Nephron progenitor cell (in vitro differentiated cells): ENCODE measurements at regions not wholly inside any gene's neighbourhood (a gene's known extent, or its start where the extent isn't known, plus 50 kb on each side); places are given as distances from the start of the nearest gene placed in this dataset.

Experiments used
- DNase-seq: peaks from one replicate; pipeline ENCODE4 v3.0.0; 2021
- H3K27ac Mint-ChIP-seq: 2 replicates; pipeline ENCODE4 v1.8.0; 2021; ENCODE audit warnings: mild to moderate bottlenecking, moderate library complexity, mixed read lengths
- H3K27me3 Mint-ChIP-seq: 2 replicates; pipeline ENCODE4 v1.8.0; 2021; ENCODE audit warnings: mild to moderate bottlenecking, low read depth, mixed read lengths; ENCODE audit not compliant: poor library complexity
- H3K36me3 Mint-ChIP-seq: 2 replicates; pipeline ENCODE4 v1.8.0; 2021; ENCODE audit warnings: low read depth, mixed read lengths
- H3K4me1 Mint-ChIP-seq: 2 replicates; pipeline ENCODE4 v1.8.0; 2021; ENCODE audit warnings: mixed read lengths
- H3K4me3 Mint-ChIP-seq: 2 replicates; pipeline ENCODE4 v1.8.0; 2021; ENCODE audit warnings: mild to moderate bottlenecking, moderate library complexity, mixed read lengths
- H3K9me3 Mint-ChIP-seq: 2 replicates; pipeline ENCODE4 v1.8.0; 2021; ENCODE audit warnings: mild to moderate bottlenecking, moderate library complexity, mixed read lengths
- CTCF ChIP-seq: fragments of 200-600 bp; sonication (generic); IDR thresholded peaks from 2 replicates; pipeline ENCODE4 v1.5.0; 2021; ENCODE audit warnings: antibody characterized with exemption

DNA sequence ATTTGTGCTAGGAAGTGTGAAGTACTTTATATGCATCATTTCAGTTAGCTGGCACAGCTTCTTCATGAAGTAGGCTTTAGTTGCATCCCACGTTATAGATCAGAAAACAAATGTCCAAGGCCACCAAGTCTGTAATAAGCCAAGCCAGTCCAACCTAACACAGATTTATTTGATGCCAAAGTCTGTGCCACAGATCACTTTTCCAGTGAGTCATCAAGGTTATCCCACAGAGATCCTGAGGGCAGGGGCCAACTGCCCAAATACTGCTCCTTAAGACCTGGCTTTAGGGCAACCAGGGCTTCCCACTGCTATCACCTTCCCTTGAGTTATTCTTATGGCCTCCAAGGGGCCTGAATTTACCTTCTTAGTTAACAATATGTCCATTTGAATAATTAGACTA, 1340.4 kb downstream of the XPNPEP1 start:
- TF ChIP-seq CTCF: no peak
- Mint-ChIP-seq H3K27ac (no peak overlapping the region), H3K9me3 (no peaks in the 10 kb centered on the region), H3K36me3 (no peaks in the 10 kb centered on the region), H3K27me3 (no peaks in the 10 kb centered on the region), H3K4me3 (no peak overlapping the region), H3K4me1 (no peaks in the 10 kb centered on the region)
- no peak for DNase-seq

- H3K4me1 Mint-ChIP-seq: no peaks in the 10 kb centered on the region
These were observed 1340.9 kb downstream of the XPNPEP1 start for GRCh38 chr10:108582387-108582786.

DNA sequence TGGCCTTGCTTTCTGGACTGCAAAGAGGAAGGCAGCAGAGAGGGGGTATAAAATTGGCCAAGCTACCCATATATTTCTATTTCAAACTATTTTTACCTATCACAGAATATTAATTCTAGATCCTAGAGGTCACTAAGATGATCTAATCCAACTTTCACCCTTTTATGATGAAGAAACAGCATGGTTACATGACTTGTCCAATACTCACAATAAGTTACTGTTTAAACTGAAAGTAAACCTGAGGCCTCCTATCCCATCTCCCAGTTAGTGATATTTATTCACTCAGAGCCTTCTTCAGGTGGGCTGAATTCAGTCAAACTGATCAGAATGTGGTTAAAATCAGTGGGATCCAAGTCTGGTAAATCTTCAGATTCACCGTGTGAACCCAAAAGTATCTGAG, 1345.1 kb downstream of the XPNPEP1 start:
- Mint-ChIP-seq H3K27me3 (peaks cover 6% of the 10 kb centered on the region), H3K4me1 (no peaks in the 10 kb centered on the region), H3K27ac (no peak overlapping the region), H3K4me3 (no peak overlapping the region), H3K36me3 (no peaks in the 10 kb centered on the region), H3K9me3 (no peaks in the 10 kb centered on the region)
- DNase-seq: no peak
- no peak for TF ChIP-seq CTCF

More at GRCh38 chr10:108582387-108582786, 1340.9 kb downstream of the XPNPEP1 start:
- H3K27me3 Mint-ChIP-seq: no peaks in the 10 kb centered on the region
- no peak for TF ChIP-seq CTCF
- DNase-seq: no peak
- H3K4me3 Mint-ChIP-seq: no peak overlapping the region
- H3K36me3 Mint-ChIP-seq: no peaks in the 10 kb centered on the region
- no peak overlapping the region for H3K27ac Mint-ChIP-seq
- H3K9me3 Mint-ChIP-seq: no peaks in the 10 kb centered on the region

DNA sequence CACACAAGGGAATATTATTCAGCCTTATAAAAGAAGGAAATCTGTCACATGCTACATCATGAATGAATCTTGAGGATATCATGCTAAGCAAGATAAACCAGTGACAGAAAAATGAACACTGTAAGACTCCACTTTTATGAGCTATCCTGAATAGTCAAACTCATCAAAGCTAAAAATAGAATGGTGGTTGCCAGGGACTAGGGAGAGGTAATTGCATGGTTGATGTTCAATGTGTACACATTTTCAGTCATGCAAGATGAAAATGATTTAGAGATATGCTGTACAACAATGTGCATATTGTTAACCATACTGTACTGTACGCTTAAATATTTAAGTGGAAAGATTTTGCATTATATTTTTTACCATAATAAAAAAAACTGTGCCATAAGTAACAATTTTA, 1349.1 kb downstream of the XPNPEP1 start:
- TF ChIP-seq CTCF: no peak
- DNase-seq: no peak
- Mint-ChIP-seq H3K36me3 (no peaks in the 10 kb centered on the region), H3K27me3 (peaks cover 6% of the 10 kb centered on the region), H3K9me3 (no peaks in the 10 kb centered on the region), H3K4me1 (no peaks in the 10 kb centered on the region), H3K27ac (no peak overlapping the region), H3K4me3 (no peak overlapping the region)

- H3K9me3 Mint-ChIP-seq: no peaks in the 10 kb centered on the region
- DNase-seq: no peak
- no peaks in the 10 kb centered on the region for H3K36me3 Mint-ChIP-seq
- H3K27ac Mint-ChIP-seq: no peak overlapping the region
- no peaks in the 10 kb centered on the region for H3K4me1 Mint-ChIP-seq
- H3K27me3 Mint-ChIP-seq: peaks cover under 1% of the 10 kb centered on the region
- no peak overlapping the region for H3K4me3 Mint-ChIP-seq
- TF ChIP-seq CTCF: no peak
These were observed 1354.5 kb downstream of the XPNPEP1 start for GRCh38 chr10:108568824-108569223.

- DNase-seq: no peak
- H3K36me3 Mint-ChIP-seq: no peaks in the 10 kb centered on the region
- no peaks in the 10 kb centered on the region for H3K4me1 Mint-ChIP-seq
- no peaks in the 10 kb centered on the region for H3K9me3 Mint-ChIP-seq
- H3K27me3 Mint-ChIP-seq: peaks cover 3% of the 10 kb centered on the region
- no peak for TF ChIP-seq CTCF
- H3K4me3 Mint-ChIP-seq: no peak overlapping the region
- H3K27ac Mint-ChIP-seq: no peak overlapping the region
These were observed 1355.2 kb downstream of the XPNPEP1 start for GRCh38 chr10:108567899-108568752.
